HUES48 (cell line): ENCODE measurements at regions not wholly inside any gene's neighbourhood (a gene's known extent, or its start where the extent isn't known, plus 50 kb on each side); places are given as distances from the start of the nearest gene placed in this dataset.
"Not testable (repeated sequence)": the region's sequence is repeated elsewhere in the genome, so short reads cannot be mapped to it uniquely, and the experiment has no call there.

Experiments
- H3K27ac ChIP-seq: one replicate; pipeline ENCODE4 v1.7.0; 2013; ENCODE audit warnings: low read depth, low read length, inconsistent platforms
- H3K27me3 ChIP-seq: 2 replicates; pipeline ENCODE4 v1.6.1; 2013; ENCODE audit warnings: mild to moderate bottlenecking, low read length; ENCODE audit not compliant: control insufficient read depth, insufficient read depth
- H3K36me3 ChIP-seq: 2 replicates; pipeline ENCODE4 v1.6.1; 2013; ENCODE audit warnings: low read length; ENCODE audit not compliant: control insufficient read depth, insufficient read depth
- H3K4me1 ChIP-seq: 2 replicates; pipeline ENCODE4 v1.6.1; 2013; ENCODE audit warnings: mild to moderate bottlenecking, low read length; ENCODE audit not compliant: control insufficient read depth, insufficient read depth
- H3K4me3 ChIP-seq: 2 replicates; pipeline ENCODE4 v1.5.1; 2013; ENCODE audit warnings: mild to moderate bottlenecking, low read depth, low read length
- H3K9ac ChIP-seq: 2 replicates; pipeline ENCODE4 v1.6.1; 2013; ENCODE audit warnings: mild to moderate bottlenecking, low read depth, low read length, moderate library complexity
- H3K9me3 ChIP-seq: 2 replicates; pipeline ENCODE4 v1.6.1; 2013; ENCODE audit warnings: low read length; ENCODE audit not compliant: control insufficient read depth, insufficient read depth

DNA sequence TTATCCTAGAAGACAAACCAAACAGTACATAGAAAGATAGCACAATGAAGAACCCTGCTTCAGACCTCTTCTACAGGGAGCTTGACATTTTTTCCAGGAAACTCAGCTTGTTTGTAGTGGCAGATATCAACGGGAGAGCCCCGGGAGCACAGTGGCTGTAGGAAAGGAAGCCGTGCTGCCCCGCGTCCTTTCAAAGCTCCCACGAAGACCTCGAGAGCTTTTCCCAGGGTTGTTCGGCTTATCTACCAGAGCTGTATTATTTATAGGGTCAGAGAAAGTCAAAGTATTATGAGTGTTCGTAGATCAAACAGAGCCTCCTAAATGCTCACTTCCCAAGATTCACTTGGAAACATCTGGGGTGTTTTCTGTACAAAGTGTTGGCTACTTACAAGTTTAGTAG, 167.1 kb upstream of the COPS8 start:
- Histone ChIP-seq H3K36me3 (no peaks in the 10 kb centered on the region), H3K27me3 (no peaks in the 10 kb centered on the region), H3K9me3 (no peaks in the 10 kb centered on the region), H3K9ac (no peak overlapping the region), H3K4me1 (no peaks in the 10 kb centered on the region), H3K27ac (no peak overlapping the region), H3K4me3 (no peak overlapping the region)

- no peaks in the 10 kb centered on the region for H3K4me1 ChIP-seq
- H3K4me3 ChIP-seq, result no peak overlapping the region
- H3K9ac ChIP-seq, result no peak overlapping the region
- no peaks in the 10 kb centered on the region for H3K9me3 ChIP-seq
- no peaks in the 10 kb centered on the region for H3K36me3 ChIP-seq
- no peak overlapping the region for H3K27ac ChIP-seq
- H3K27me3 ChIP-seq, result no peaks in the 10 kb centered on the region
These were observed 166.5 kb upstream of the COPS8 start for GRCh38 chr2:236919209-236919608.

DNA sequence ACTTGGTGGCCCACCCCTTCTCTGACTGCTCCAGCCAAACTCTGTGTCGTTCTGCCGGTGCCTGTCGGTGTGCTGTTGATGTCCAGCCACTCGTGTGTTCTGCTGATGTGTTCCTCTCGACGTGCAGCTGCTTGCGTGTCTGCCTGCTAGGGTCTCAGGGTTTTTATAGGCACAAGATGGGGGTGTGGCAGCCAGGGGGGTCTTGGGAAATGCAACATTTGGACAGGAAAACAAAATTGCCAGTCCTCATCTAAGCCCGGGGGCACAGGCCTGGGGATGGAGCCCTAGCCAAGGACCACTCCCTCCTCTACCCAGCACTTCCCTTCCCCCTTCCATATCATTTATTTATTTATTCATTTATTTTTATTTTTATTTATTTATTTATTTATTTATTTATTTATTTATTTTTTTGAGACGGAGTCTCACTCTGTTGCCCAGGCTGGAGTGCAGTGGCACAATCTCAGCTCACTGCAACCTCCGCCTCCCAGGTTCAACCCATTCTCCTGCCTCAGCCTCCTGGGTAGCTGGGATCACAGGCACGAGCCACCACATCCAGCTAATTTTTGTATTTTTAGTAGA, 165.8 kb upstream of the COPS8 start:
- not testable (repeated sequence) for H3K27ac ChIP-seq, H3K9me3 ChIP-seq, H3K4me1 ChIP-seq, H3K9ac ChIP-seq, H3K36me3 ChIP-seq, H3K4me3 ChIP-seq, H3K27me3 ChIP-seq

DNA sequence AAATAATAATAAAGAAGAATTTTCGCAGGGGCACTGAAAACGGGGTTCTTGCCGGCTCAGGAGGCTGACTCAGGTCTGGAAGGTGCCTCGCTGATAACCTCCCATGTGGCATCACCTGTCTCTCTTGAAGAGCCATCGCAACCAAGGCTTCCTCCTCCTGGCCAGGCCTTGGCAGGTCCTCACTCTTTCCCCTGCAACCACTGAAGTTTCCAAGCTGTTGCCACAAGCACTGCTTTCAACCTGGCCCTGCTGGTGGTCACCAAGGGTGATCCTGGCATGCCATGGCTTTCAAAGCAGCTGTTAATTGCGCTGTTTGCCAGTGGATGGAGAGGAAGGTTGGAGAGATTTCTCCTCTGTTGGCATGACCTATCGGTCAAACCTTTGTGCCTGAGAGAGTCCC, 163.6 kb upstream of the COPS8 start:
- no peak overlapping the region for H3K9ac ChIP-seq
- no peak overlapping the region for H3K4me3 ChIP-seq
- no peak overlapping the region for H3K27ac ChIP-seq
- no peaks in the 10 kb centered on the region for H3K36me3 ChIP-seq
- no peaks in the 10 kb centered on the region for H3K9me3 ChIP-seq
- 0 out of 2 replicates have a peak, but pooled peaks cover 8% of the 10 kb centered on the region for H3K4me1 ChIP-seq
- H3K27me3 ChIP-seq, result no peaks in the 10 kb centered on the region

DNA sequence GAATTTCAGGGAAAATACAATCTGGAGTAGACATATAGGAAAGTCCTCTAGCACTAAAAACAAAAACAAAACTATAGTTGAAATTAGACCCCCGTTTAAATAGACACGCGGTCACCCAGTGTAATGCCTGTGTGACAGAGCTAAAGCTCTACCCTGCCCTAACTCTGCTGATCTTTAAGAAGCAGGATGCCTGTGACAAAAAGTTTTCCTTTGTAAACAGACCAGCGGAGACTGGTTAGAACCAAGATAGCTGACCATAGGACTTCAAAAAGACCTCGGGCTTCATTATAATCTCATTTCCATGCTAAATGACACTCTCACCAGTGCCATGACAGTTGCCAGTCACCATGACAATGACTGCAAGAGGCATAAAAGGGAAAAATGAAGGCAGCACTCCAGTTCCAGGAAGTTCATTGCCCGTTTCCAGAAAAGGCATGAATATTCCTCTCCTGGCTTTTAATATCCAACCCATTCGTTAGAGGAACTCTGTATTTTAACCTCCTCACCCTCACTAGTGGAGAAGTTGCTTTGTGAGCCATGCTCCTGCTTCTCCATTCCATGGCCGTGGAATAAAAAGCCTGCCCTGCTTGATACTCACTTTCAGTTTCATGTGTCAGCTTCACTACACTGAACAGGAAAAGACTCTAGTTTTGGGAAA, 157.2 kb upstream of the COPS8 start:
- H3K27me3 ChIP-seq, result no peaks in the 10 kb centered on the region
- H3K27ac ChIP-seq, result no peak overlapping the region
- H3K36me3 ChIP-seq, result no peaks in the 10 kb centered on the region
- no peak overlapping the region for H3K9ac ChIP-seq
- no peak overlapping the region for H3K4me3 ChIP-seq
- no peaks in the 10 kb centered on the region for H3K9me3 ChIP-seq
- H3K4me1 ChIP-seq, result 0 out of 2 replicates have a peak, but pooled peaks cover 8% of the 10 kb centered on the region

DNA sequence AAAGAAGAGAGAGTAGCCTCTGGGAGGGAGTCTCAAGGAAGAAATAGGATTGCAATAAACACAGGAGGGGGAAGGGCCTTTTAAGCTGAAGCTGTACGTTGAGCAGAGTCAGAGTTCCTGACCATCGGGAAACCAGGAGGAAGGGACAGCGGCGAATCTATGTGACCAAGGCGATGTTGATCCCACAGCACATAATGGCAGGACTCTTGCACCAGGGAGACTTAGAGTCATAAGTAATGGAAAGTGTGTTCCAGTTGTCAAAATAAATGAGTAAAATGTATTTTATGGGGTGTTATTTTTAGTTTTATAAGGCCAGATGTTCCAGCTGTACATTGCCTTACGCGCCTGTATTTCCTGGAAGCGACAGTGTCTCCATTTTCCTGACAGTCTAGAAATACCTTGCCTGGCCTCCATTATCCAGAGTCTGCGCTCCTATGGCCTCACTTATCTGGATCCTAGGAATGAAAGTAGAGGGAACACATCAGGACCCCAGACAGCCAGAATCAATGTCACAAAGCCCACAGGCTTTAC, 152.8 kb upstream of the COPS8 start:
- no peak overlapping the region for H3K27ac ChIP-seq
- no peaks in the 10 kb centered on the region for H3K27me3 ChIP-seq
- no peaks in the 10 kb centered on the region for H3K4me1 ChIP-seq
- no peaks in the 10 kb centered on the region for H3K36me3 ChIP-seq
- no peak overlapping the region for H3K9ac ChIP-seq
- no peak overlapping the region for H3K4me3 ChIP-seq
- no peaks in the 10 kb centered on the region for H3K9me3 ChIP-seq

DNA sequence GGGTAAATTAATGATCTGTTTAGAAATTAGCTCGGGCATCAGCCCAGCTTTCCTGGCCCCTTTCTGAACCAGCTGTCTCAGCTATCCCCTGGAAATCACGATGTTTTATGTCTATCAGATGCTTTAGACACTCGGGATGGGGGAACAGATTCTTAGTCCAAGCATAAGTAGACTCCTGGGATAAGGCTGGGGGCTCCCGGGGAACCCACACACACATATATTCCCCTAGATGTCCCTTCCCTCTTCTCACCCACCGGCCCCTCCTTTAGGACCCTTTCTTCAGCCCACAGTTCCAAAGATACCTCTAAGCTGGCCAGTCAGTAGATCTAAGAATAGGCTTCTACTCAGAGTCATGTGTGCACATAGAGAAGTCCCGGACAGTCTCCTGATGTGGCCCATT, 151.5 kb upstream of the COPS8 start:
- no peak overlapping the region for H3K4me3 ChIP-seq

GRCh38 chr2:236934656-236935055, 151.0 kb upstream of the COPS8 start:
- Histone ChIP-seq H3K9ac (no peak overlapping the region), H3K9me3 (no peaks in the 10 kb centered on the region), H3K36me3 (no peaks in the 10 kb centered on the region), H3K4me3 (no peak overlapping the region), H3K27me3 (no peaks in the 10 kb centered on the region), H3K4me1 (no peaks in the 10 kb centered on the region), H3K27ac (no peak overlapping the region)

More for the DNA sequence above, 151.5 kb upstream of the COPS8 start:
- Histone ChIP-seq H3K27me3 (no peaks in the 10 kb centered on the region), H3K9me3 (no peaks in the 10 kb centered on the region), H3K9ac (no peak overlapping the region), H3K36me3 (no peaks in the 10 kb centered on the region), H3K27ac (no peak overlapping the region), H3K4me1 (no peaks in the 10 kb centered on the region)

DNA sequence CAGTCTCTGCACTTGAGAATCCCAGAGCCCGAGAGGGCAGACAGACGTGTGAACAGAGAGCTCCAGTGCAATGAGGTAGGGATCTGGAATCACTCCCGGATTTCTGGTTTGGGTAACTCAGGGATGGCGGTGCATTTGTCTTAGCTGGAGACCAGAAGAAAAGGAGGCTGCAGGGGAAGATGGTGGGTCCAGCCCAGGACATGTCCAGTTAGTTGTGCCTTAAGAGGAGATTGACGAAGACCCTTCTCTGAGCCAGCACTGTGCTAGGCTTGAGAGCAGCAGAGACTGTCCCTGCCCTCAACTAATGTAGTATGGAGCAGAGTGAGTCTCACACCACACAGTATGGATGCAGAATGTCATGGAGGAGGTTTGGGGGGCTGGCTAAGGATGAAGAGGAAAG, 150.6 kb upstream of the COPS8 start:
- no peak overlapping the region for H3K4me3 ChIP-seq
- H3K9me3 ChIP-seq, result no peaks in the 10 kb centered on the region
- H3K36me3 ChIP-seq, result no peaks in the 10 kb centered on the region
- H3K27me3 ChIP-seq, result no peaks in the 10 kb centered on the region
- H3K4me1 ChIP-seq, result no peaks in the 10 kb centered on the region
- H3K27ac ChIP-seq, result no peak overlapping the region
- H3K9ac ChIP-seq, result no peak overlapping the region

DNA sequence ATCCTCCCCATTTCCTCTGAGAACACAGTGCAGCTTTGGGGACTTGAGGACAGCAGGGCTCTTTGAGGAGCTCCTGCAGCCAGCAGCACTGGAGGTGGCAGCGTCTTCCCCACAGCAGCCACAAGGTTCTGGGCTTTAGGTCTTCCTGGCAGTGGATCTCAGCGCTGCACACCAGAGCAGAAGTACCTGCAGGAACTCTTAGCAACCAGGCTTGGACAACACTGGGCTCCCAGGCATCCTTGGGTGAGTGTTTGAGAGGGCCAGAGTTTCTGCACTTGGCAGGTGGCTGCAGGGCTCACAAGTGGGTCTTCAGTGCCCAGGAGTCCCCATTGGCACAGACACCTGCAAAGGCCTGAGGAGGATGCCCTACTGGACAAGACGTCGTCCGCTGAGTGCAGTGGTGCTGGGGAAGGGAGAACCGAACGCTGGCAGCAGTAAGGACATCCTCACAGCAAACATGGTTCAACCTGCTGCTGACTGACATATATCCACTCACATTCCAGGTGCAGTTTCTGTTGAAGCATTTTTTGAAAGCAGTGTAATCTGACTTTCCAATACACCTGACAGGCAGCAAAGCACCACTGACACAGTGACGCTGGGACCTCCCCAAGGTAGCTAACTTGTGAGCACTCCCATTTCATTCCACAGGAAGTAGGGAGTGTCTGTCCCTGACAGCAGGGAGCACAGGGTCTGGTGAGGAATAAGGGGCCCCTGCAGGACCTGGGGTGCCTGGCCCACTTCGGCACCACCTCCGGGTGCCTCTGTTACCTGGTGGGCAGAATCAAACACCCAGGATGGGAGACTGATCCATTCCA, 149.9 kb upstream of the COPS8 start:
- no peaks in the 10 kb centered on the region for H3K9me3 ChIP-seq
- H3K36me3 ChIP-seq, result no peaks in the 10 kb centered on the region
- H3K27ac ChIP-seq, result no peak overlapping the region
- no peaks in the 10 kb centered on the region for H3K4me1 ChIP-seq
- no peaks in the 10 kb centered on the region for H3K27me3 ChIP-seq
- no peak overlapping the region for H3K4me3 ChIP-seq
- no peak overlapping the region for H3K9ac ChIP-seq

DNA sequence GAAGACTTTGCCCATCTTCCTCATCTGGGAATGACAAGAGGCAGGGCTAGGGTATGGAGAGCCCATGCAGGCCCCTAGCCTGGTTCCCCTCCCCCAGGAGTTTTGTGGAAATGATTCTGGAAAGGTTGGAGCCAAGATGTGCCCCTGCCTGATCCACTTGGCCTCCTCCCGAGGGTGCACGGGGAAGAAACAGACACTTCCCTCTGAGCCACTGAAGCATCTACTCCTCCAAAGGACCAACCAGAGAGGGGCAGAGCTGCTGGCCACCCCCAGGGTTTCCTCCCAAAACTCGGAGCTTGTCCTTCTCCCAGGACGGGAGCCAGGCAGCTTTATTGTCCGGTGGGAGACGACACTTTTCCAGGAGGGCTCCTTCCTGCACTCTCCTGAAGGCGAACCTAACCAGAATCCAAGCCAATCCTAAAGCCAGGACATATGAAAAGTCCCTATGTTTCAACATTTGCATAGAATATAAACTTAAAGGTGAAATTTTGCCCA, 149.2 kb upstream of the COPS8 start:
- H3K36me3 ChIP-seq, result no peaks in the 10 kb centered on the region
- no peaks in the 10 kb centered on the region for H3K27me3 ChIP-seq
- no peaks in the 10 kb centered on the region for H3K4me1 ChIP-seq
- H3K27ac ChIP-seq, result no peak overlapping the region
- H3K4me3 ChIP-seq, result no peak overlapping the region
- no peaks in the 10 kb centered on the region for H3K9me3 ChIP-seq
- no peak overlapping the region for H3K9ac ChIP-seq
